ENCODE measurements at regions not wholly inside any gene's neighbourhood (a gene's known extent, or its start where the extent isn't known, plus 50 kb on each side); places are given as distances from the start of the nearest gene placed in this dataset.
"Not testable (repeated sequence)": the region's sequence is repeated elsewhere in the genome, so short reads cannot be mapped to it uniquely, and the experiment has no call there.

DNA sequence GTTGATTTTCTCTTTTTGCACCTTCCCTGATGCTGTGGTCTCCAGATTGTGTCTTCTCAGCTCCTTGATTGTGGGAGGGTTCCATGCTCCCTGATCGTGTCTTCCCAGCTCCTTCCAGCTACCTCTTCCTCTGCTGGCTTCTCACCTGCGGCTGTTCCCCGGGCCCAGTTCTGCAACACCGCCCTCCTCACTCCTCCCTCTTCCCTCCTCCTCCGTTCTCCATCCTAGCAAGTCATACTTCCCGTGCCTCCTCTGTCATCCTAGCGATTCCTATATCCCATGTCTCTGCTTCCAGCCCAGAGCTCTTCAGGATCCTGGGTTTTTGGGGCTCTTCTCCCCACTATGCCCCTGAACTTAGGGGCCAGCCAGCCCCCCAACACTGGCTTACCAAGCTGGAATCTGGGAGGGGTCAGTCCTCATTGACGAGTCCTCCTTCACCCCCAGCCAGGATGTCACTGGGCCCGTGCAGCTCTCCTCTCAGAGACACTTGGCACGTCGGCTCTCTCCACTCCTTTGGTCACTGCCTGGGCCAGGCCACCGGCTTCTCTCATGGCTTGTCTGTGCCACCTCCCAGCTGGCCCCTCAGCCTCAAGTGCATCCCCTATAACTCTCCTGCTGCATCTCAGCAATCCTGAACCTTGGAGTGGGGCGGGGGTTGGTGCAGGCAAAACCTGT is 255.4 kb upstream of the MVB12B start:
- POLR2A ChIA-PET (ENCODE audit: unreplicated experiment) = no interaction called here
- Histone ChIP-seq H3K9me2 (ENCODE audit: insufficient read depth) (no peaks in the 10 kb centered on the region), H3K4me1 (replicated peaks; ENCODE audit: insufficient read depth) (no peaks in the 10 kb centered on the region), H3K27me3 (ENCODE audit: insufficient read depth, low read depth) (peaks cover 19% of the 10 kb centered on the region; the same call in 1 of the 2 replicates), H3F3A (ENCODE audit: insufficient read depth, low read depth) (no peaks in the 10 kb centered on the region), H3K36me3 (ENCODE audit: low read depth) (no peaks in the 10 kb centered on the region), H3K79me2 (ENCODE audit: low read depth) (no peaks in the 10 kb centered on the region), H3K9me3 (ENCODE audit: insufficient read depth, low read depth) (no peaks in the 10 kb centered on the region), H3K27ac (no peak overlapping the region), H3K4me3 (no peak overlapping the region), H4K20me1 (ENCODE audit: insufficient read depth) (no peaks in the 10 kb centered on the region), H3K4me2 (no peak overlapping the region), H2AFZ (no peak overlapping the region)
- CTCF ChIA-PET = no interaction called here
- BruUV-seq (replicated peaks) = no TSS peak
- no peak for TF ChIP-seq EZH2 (IDR thresholded peaks at IDR 0.05; ENCODE audit: low read depth)
- TF ChIP-seq, protein P1, sequence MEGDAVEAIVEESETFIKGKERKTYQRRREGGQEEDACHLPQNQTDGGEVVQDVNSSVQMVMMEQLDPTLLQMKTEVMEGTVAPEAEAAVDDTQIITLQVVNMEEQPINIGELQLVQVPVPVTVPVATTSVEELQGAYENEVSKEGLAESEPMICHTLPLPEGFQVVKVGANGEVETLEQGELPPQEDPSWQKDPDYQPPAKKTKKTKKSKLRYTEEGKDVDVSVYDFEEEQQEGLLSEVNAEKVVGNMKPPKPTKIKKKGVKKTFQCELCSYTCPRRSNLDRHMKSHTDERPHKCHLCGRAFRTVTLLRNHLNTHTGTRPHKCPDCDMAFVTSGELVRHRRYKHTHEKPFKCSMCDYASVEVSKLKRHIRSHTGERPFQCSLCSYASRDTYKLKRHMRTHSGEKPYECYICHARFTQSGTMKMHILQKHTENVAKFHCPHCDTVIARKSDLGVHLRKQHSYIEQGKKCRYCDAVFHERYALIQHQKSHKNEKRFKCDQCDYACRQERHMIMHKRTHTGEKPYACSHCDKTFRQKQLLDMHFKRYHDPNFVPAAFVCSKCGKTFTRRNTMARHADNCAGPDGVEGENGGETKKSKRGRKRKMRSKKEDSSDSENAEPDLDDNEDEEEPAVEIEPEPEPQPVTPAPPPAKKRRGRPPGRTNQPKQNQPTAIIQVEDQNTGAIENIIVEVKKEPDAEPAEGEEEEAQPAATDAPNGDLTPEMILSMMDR (conservative IDR thresholded peaks at IDR 0.05) = no peak
- intact Hi-C loops (cut with micrococcal nuclease; ENCODE audit: unreplicated experiment) = no loop called here
- DNase-seq = no peak

DNA sequence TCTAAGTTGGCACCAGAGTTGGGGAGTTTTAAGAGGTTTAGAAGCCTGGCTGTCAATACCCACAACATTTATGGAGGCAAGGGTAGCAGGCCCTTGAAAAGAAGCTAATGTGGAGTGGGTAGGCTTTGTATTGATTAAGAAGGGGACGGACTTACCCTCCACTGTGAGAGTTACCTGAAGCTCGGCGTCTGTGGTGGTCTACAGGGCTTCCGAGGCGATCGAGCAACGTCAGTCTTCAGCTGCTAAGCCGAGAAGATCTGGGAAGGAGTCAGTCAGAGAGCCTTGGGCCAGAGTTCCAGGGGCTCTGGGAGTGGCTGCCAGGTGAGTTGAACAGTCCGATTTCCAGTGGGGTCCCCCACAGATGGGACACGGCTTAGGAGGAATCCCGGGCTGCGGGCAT is 249.0 kb upstream of the MVB12B start:
- H3K4me1 ChIP-seq (replicated peaks; ENCODE audit: insufficient read depth); H3K9me3 ChIP-seq (ENCODE audit: insufficient read depth, low read depth); H3K79me2 ChIP-seq (ENCODE audit: low read depth); H2AFZ ChIP-seq; H3K36me3 ChIP-seq (ENCODE audit: low read depth); H3K27ac ChIP-seq; H3K4me3 ChIP-seq; POLR2A ChIA-PET (ENCODE audit: unreplicated experiment); intact Hi-C loops (cut with micrococcal nuclease; ENCODE audit: unreplicated experiment); CTCF ChIA-PET; H4K20me1 ChIP-seq (ENCODE audit: insufficient read depth); BruUV-seq (replicated peaks); H3K9me2 ChIP-seq (ENCODE audit: insufficient read depth); H3F3A ChIP-seq (ENCODE audit: insufficient read depth, low read depth); DNase-seq; H3K4me2 ChIP-seq: not testable (repeated sequence)
- H3K27me3 ChIP-seq (ENCODE audit: insufficient read depth, low read depth) = peaks cover 32% of the 10 kb centered on the region

DNA sequence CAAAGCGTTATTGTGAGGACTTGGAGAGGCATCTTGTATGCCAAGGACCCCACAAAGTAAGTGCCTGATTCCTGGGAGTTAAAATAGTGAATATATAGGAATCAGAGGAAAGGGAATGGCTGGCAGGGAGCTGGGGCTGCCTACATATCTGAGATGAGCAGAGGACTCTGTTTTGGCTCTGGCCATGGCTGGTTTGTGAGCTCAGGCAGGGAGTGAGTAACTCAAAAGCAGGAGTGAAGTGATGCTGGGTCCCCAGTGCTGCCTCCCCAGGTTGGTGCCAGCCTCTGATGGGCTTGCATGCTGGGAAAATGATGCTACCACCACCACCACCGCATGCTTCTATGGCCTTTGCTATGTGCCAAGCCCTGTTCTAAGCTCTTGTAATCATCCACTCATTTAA is 246.0 kb upstream of the MVB12B start:
- Histone ChIP-seq H3K9me3 (ENCODE audit: insufficient read depth, low read depth) (no peaks in the 10 kb centered on the region), H3K4me3 (no peak overlapping the region), H3K9me2 (ENCODE audit: insufficient read depth) (no peaks in the 10 kb centered on the region), H3K4me1 (replicated peaks; ENCODE audit: insufficient read depth) (no peaks in the 10 kb centered on the region), H3K36me3 (ENCODE audit: low read depth) (no peaks in the 10 kb centered on the region), H3K79me2 (ENCODE audit: low read depth) (no peaks in the 10 kb centered on the region), H2AFZ (no peak overlapping the region), H3F3A (ENCODE audit: insufficient read depth, low read depth) (no peaks in the 10 kb centered on the region), H3K4me2 (no peak overlapping the region), H3K27ac (no peak overlapping the region), H4K20me1 (ENCODE audit: insufficient read depth) (no peaks in the 10 kb centered on the region), H3K27me3 (ENCODE audit: insufficient read depth, low read depth) (peaks cover 46% of the 10 kb centered on the region)
- CTCF ChIA-PET = interaction anchor here (0.6 kb wide), 2 partner anchors 94 to 477 kb away, joined by 3 to 4 read pairs; no protein-coding TSS in a partner anchor
- no peak for DNase-seq
- BruUV-seq (replicated peaks) = no TSS peak
- intact Hi-C loops (cut with micrococcal nuclease; ENCODE audit: unreplicated experiment) = no loop called here
- TF ChIP-seq EZH2 (IDR thresholded peaks at IDR 0.05; ENCODE audit: low read depth) = no peak
- POLR2A ChIA-PET (ENCODE audit: unreplicated experiment) = no interaction called here

DNA sequence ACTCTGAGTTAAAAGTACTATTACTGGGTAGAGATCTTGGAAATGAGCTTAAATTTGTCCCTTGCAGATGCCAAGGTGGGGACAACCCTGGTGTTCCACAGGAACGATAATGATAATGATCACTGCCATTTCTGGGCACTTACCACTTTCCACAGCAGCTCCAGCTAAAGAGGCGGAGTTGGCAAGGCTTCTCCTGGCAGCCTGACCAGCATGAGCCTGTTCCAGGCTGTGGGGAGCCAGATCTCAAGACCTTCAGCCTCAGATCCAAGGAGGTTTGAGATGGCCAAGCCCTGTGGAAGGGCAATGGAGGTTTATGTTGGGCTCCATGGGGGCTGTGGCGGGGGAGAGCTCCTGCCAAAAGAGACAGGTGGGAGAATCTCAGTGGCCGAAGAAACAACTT is 244.9 kb upstream of the MVB12B start:
- POLR2A ChIA-PET (ENCODE audit: unreplicated experiment) = no interaction called here
- no TSS peak for BruUV-seq (replicated peaks)

More for the DNA sequence above, 244.9 kb upstream of the MVB12B start:
- no peak for DNase-seq
- TF ChIP-seq, protein P1 (conservative IDR thresholded peaks at IDR 0.05) = no peak
- no peaks in the 10 kb centered on the region for H3K4me1 ChIP-seq (replicated peaks; ENCODE audit: insufficient read depth)
- intact Hi-C loops (cut with micrococcal nuclease; ENCODE audit: unreplicated experiment) = no loop called here
- no peaks in the 10 kb centered on the region for H3K9me2 ChIP-seq (ENCODE audit: insufficient read depth)
- peaks cover 43% of the 10 kb centered on the region for H3K27me3 ChIP-seq (ENCODE audit: insufficient read depth, low read depth)
- no peaks in the 10 kb centered on the region for H3K9me3 ChIP-seq (ENCODE audit: insufficient read depth, low read depth)
- H4K20me1 ChIP-seq (ENCODE audit: insufficient read depth) = no peaks in the 10 kb centered on the region
- no peaks in the 10 kb centered on the region for H3F3A ChIP-seq (ENCODE audit: insufficient read depth, low read depth)
- no peak overlapping the region for H3K4me2 ChIP-seq
- H3K4me3 ChIP-seq = no peak overlapping the region
- H3K79me2 ChIP-seq (ENCODE audit: low read depth) = no peaks in the 10 kb centered on the region
- no peaks in the 10 kb centered on the region for H3K36me3 ChIP-seq (ENCODE audit: low read depth)
- H2AFZ ChIP-seq = no peak overlapping the region
- H3K27ac ChIP-seq = no peak overlapping the region
- CTCF ChIA-PET = no interaction called here
